ENCODE measurements at regions not wholly inside any gene's neighbourhood (a gene's known extent, or its start where the extent isn't known, plus 50 kb on each side); places are given as distances from the start of the nearest gene placed in this dataset.

DNA sequence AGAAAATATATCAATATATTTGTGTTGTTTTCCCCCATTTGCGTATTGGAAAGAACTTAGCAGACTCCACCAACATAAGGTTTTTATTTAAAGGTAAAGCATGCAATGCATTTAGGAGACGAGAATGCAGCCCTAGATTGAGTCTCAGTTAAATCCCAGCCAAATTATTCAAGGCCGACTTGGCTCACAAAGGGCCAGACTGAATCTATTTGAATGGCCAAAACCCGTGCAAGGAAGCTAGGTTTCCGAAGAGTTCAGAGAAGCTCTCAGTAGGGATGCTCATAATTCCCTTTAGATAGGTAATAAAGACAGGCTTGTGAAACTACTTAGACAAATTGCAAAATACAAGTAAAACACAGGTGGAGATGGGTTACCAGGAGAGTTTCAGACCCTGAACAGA is 520.3 kb downstream of the CDH9 start:
- POLR2A ChIA-PET: no interaction called here
- CTCF ChIA-PET: no interaction called here
- Histone ChIP-seq H3K27me3 (ENCODE audit: control insufficient read depth, insufficient read depth, low read length) (no peaks in the 10 kb centered on the region), H3K4me1 (ENCODE audit: control insufficient read depth, insufficient read depth, low read length) (no peaks in the 10 kb centered on the region), H3K4me3 (ENCODE audit: low read depth in 2 of 2, low read length in 2 of 2) (no peak overlapping the region), H3K9me3 (ENCODE audit: control insufficient read depth, insufficient read depth, low read depth, low read length) (0 out of 2 replicates have a peak, but pooled peaks cover 2% of the 10 kb centered on the region), H3K27ac (ENCODE audit: low read length) (no peak overlapping the region), H3K36me3 (ENCODE audit: control insufficient read depth, insufficient read depth, low read length) (no peaks in the 10 kb centered on the region)
- ATAC-seq: no peak
- in situ Hi-C loops (cut with HindIII; ENCODE audit: low pct_unique_long_range_greater_than_20kb, low sequenced_read_pairs): no loop called here
- TF ChIP-seq POLR2AphosphoS5 (IDR thresholded peaks at IDR 0.05; ENCODE audit: low read depth, low read length) (no peak), SIN3A (IDR thresholded peaks at IDR 0.05; ENCODE audit: borderline replicate concordance, insufficient read depth, low read depth, low read length) (no peak), CTCF (IDR thresholded peaks at IDR 0.05) (no peak), TCF7L2 (IDR thresholded peaks at IDR 0.05; ENCODE audit: low read depth, low read length) (no peak)
- TF ChIP-seq, protein P1, sequence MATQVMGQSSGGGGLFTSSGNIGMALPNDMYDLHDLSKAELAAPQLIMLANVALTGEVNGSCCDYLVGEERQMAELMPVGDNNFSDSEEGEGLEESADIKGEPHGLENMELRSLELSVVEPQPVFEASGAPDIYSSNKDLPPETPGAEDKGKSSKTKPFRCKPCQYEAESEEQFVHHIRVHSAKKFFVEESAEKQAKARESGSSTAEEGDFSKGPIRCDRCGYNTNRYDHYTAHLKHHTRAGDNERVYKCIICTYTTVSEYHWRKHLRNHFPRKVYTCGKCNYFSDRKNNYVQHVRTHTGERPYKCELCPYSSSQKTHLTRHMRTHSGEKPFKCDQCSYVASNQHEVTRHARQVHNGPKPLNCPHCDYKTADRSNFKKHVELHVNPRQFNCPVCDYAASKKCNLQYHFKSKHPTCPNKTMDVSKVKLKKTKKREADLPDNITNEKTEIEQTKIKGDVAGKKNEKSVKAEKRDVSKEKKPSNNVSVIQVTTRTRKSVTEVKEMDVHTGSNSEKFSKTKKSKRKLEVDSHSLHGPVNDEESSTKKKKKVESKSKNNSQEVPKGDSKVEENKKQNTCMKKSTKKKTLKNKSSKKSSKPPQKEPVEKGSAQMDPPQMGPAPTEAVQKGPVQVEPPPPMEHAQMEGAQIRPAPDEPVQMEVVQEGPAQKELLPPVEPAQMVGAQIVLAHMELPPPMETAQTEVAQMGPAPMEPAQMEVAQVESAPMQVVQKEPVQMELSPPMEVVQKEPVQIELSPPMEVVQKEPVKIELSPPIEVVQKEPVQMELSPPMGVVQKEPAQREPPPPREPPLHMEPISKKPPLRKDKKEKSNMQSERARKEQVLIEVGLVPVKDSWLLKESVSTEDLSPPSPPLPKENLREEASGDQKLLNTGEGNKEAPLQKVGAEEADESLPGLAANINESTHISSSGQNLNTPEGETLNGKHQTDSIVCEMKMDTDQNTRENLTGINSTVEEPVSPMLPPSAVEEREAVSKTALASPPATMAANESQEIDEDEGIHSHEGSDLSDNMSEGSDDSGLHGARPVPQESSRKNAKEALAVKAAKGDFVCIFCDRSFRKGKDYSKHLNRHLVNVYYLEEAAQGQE (IDR thresholded peaks at IDR 0.05; ENCODE audit: insufficient read depth in 1 of 2, low read depth in 2 of 2, low read length in 1 of 2): no peak
- DNase-seq (ENCODE audit: low read depth, low spot score): no peak
- intact Hi-C loops (cut with micrococcal nuclease; ENCODE audit: unreplicated experiment): no loop called here
- BruUV-seq (replicated peaks): no TSS peak

GRCh38 chr5:26498972-26499371 is 539.4 kb downstream of the CDH9 start:
- Histone ChIP-seq H3K27me3 (ENCODE audit: control insufficient read depth, insufficient read depth, low read length) (no peaks in the 10 kb centered on the region), H3K36me3 (ENCODE audit: control insufficient read depth, insufficient read depth, low read length) (no peaks in the 10 kb centered on the region), H3K4me3 (ENCODE audit: low read depth in 2 of 2, low read length in 2 of 2) (no peak overlapping the region), H3K27ac (ENCODE audit: low read length) (no peak overlapping the region), H3K4me1 (ENCODE audit: control insufficient read depth, insufficient read depth, low read length) (no peaks in the 10 kb centered on the region), H3K9me3 (ENCODE audit: control insufficient read depth, insufficient read depth, low read depth, low read length) (no peaks in the 10 kb centered on the region)
- ATAC-seq: no peak
- in situ Hi-C loops (cut with HindIII; ENCODE audit: low pct_unique_long_range_greater_than_20kb, low sequenced_read_pairs): no loop called here
- BruUV-seq (replicated peaks): no TSS peak
- CTCF ChIA-PET: no interaction called here
- TF ChIP-seq CTCF (IDR thresholded peaks at IDR 0.05) (no peak), POLR2AphosphoS5 (IDR thresholded peaks at IDR 0.05; ENCODE audit: low read depth, low read length) (no peak), TCF7L2 (IDR thresholded peaks at IDR 0.05; ENCODE audit: low read depth, low read length) (no peak), SIN3A (IDR thresholded peaks at IDR 0.05; ENCODE audit: borderline replicate concordance, insufficient read depth, low read depth, low read length) (no peak)
- TF ChIP-seq, protein P1 (IDR thresholded peaks at IDR 0.05; ENCODE audit: insufficient read depth in 1 of 2, low read depth in 2 of 2, low read length in 1 of 2): no peak
- intact Hi-C loops (cut with micrococcal nuclease; ENCODE audit: unreplicated experiment): no loop called here
- DNase-seq (ENCODE audit: low read depth, low spot score): no peak
- POLR2A ChIA-PET: no interaction called here
